RWPE2 (cell line): ENCODE measurements at regions not wholly inside any gene's neighbourhood (a gene's known extent, or its start where the extent isn't known, plus 50 kb on each side); places are given as distances from the start of the nearest gene placed in this dataset.

Experiments
- ATAC-seq: fragments of 200-7000 bp; cut with Tn5 transposase; 3 replicates; pipeline ENCODE4 v1.9.1; 2021; ENCODE audit warnings: low read depth
- DNase-seq: peaks from one replicate; pipeline ENCODE4 v3.0.0-alpha.2; 2020; ENCODE audit warnings: low spot score
- H3K27ac ChIP-seq: fragments of 450-650 bp; 2 replicates; pipeline ENCODE4 v1.5.1; 2017; ENCODE audit warnings: mild to moderate bottlenecking; ENCODE audit not compliant: poor library complexity, severe bottlenecking
- H3K27me3 ChIP-seq: fragments of 250-450 bp; sonication (Bioruptor Pico); 2 replicates; pipeline ENCODE4 v1.5.1; 2021; ENCODE audit warnings: mild to moderate bottlenecking, moderate library complexity; ENCODE audit not compliant: insufficient read depth, poor library complexity, severe bottlenecking
- H3K36me3 ChIP-seq: fragments of 250-450 bp; sonication (Bioruptor Pico); 2 replicates; pipeline ENCODE4 v1.5.1; 2020; ENCODE audit warnings: low read depth, mild to moderate bottlenecking, moderate library complexity
- H3K4me1 ChIP-seq: fragments of 250-450 bp; sonication (Bioruptor Pico); 2 replicates; pipeline ENCODE4 v1.5.1; 2021; ENCODE audit warnings: mild to moderate bottlenecking, moderate library complexity; ENCODE audit not compliant: insufficient read depth, poor library complexity, severe bottlenecking
- H3K4me3 ChIP-seq: fragments of 250-450 bp; sonication (Bioruptor Pico); 2 replicates; pipeline ENCODE4 v1.5.1; 2021; ENCODE audit warnings: mild to moderate bottlenecking, moderate library complexity; ENCODE audit not compliant: severe bottlenecking
- H3K9me3 ChIP-seq: fragments of 250-450 bp; sonication (Bioruptor Pico); 2 replicates; pipeline ENCODE4 v1.5.1; 2021; ENCODE audit warnings: mild to moderate bottlenecking, moderate library complexity; ENCODE audit not compliant: severe bottlenecking
- CTCF ChIP-seq: fragments of 450-650 bp; IDR thresholded peaks from one replicate; pipeline ENCODE4 v1.5.1; 2017; ENCODE audit warnings: mild to moderate bottlenecking, moderate library complexity; ENCODE audit not compliant: poor library complexity, severe bottlenecking

- no peak overlapping the region for H3K27ac ChIP-seq
- no peaks in the 10 kb centered on the region for H3K9me3 ChIP-seq
- no peaks in the 10 kb centered on the region for H3K27me3 ChIP-seq
- no peaks in the 10 kb centered on the region for H3K4me1 ChIP-seq
- H3K4me3 ChIP-seq = no peak overlapping the region
- DNase-seq = no peak
- TF ChIP-seq CTCF = no peak
- no peaks in the 10 kb centered on the region for H3K36me3 ChIP-seq
- ATAC-seq = no peak
Observed at GRCh38 chr7:68816491-68816890, 781.8 kb upstream of the AUTS2 start.

GRCh38 chr7:68820321-68820720 lies 778.0 kb upstream of the AUTS2 start:
- no peaks in the 10 kb centered on the region for H3K27me3 ChIP-seq
- no peak for TF ChIP-seq CTCF
- no peak for ATAC-seq

GRCh38 chr7:68821846-68822245 lies 776.4 kb upstream of the AUTS2 start:
- no peaks in the 10 kb centered on the region for H3K27me3 ChIP-seq

More at GRCh38 chr7:68820321-68820720, 778.0 kb upstream of the AUTS2 start:
- no peaks in the 10 kb centered on the region for H3K36me3 ChIP-seq
- H3K4me1 ChIP-seq = no peaks in the 10 kb centered on the region
- no peak for DNase-seq
- no peak overlapping the region for H3K27ac ChIP-seq
- no peaks in the 10 kb centered on the region for H3K9me3 ChIP-seq
- H3K4me3 ChIP-seq = no peak overlapping the region

GRCh38 chr7:68823996-68824780 lies 774.1 kb upstream of the AUTS2 start:
- DNase-seq = no peak
- no peaks in the 10 kb centered on the region for H3K9me3 ChIP-seq
- no peak overlapping the region for H3K27ac ChIP-seq

More at GRCh38 chr7:68821846-68822245, 776.4 kb upstream of the AUTS2 start:
- TF ChIP-seq CTCF = no peak
- no peaks in the 10 kb centered on the region for H3K9me3 ChIP-seq
- ATAC-seq = no peak
- no peak overlapping the region for H3K4me3 ChIP-seq
- no peaks in the 10 kb centered on the region for H3K4me1 ChIP-seq
- H3K36me3 ChIP-seq = no peaks in the 10 kb centered on the region
- no peak overlapping the region for H3K27ac ChIP-seq
- no peak for DNase-seq

More at GRCh38 chr7:68823996-68824780, 774.1 kb upstream of the AUTS2 start:
- no peak for TF ChIP-seq CTCF
- H3K27me3 ChIP-seq = no peaks in the 10 kb centered on the region
- no peak overlapping the region for H3K4me3 ChIP-seq
- no peaks in the 10 kb centered on the region for H3K4me1 ChIP-seq
- no peaks in the 10 kb centered on the region for H3K36me3 ChIP-seq
- ATAC-seq = no peak
